Kidney epithelial cell (primary cell): ENCODE measurements at regions not wholly inside any gene's neighbourhood (a gene's known extent, or its start where the extent isn't known, plus 50 kb on each side); places are given as distances from the start of the nearest gene placed in this dataset.
"Not testable (repeated sequence)": the region's sequence is repeated elsewhere in the genome, so short reads cannot be mapped to it uniquely, and the experiment has no call there.

Experiments
- DNase-seq: peaks from one replicate; pipeline ENCODE4 v3.0.0-alpha.2; 2010; ENCODE audit warnings: low read depth
- H3K27me3 ChIP-seq: 2 replicates; pipeline ENCODE4 v1.6.0; 2011; ENCODE audit warnings: low read length; ENCODE audit not compliant: control insufficient read depth, insufficient read depth
- H3K36me3 ChIP-seq: 2 replicates; pipeline ENCODE4 v1.5.1; 2011; ENCODE audit warnings: low read length; ENCODE audit not compliant: control insufficient read depth, insufficient read depth
- H3K4me3 ChIP-seq: 2 replicates; pipeline ENCODE4 v1.5.1; 2011; ENCODE audit warnings: low read depth, mild to moderate bottlenecking, control low read depth, low read length
- TF ChIP-seq, protein P1 (sequence below): IDR thresholded peaks from 2 replicates; pipeline ENCODE4 v1.5.1; 2011; ENCODE audit warnings: mild to moderate bottlenecking, moderate library complexity, low read length, control low read depth, inconsistent platforms; ENCODE audit not compliant: insufficient read depth, poor library complexity, severe bottlenecking

DNA sequence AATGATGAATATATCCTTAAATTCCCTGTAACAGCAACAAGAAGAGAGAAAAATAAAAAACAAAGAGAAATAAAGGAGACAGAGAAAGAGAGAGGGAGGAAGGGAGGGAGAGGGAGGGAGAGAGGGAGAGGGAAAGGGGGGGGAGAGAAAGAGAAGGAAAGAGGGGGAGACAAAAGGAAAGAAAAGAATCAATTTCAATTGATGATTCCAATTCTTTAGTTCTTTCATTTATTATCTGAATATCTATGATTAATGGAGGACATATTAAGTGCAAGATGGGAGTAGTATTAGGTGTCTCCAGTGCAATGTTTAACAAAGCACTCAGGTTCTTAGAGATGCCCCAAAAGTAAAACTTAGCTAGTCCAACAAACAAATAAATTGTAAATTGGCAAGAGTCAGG, 97.2 kb upstream of the DPP10 start:
- TF ChIP-seq, protein P1, sequence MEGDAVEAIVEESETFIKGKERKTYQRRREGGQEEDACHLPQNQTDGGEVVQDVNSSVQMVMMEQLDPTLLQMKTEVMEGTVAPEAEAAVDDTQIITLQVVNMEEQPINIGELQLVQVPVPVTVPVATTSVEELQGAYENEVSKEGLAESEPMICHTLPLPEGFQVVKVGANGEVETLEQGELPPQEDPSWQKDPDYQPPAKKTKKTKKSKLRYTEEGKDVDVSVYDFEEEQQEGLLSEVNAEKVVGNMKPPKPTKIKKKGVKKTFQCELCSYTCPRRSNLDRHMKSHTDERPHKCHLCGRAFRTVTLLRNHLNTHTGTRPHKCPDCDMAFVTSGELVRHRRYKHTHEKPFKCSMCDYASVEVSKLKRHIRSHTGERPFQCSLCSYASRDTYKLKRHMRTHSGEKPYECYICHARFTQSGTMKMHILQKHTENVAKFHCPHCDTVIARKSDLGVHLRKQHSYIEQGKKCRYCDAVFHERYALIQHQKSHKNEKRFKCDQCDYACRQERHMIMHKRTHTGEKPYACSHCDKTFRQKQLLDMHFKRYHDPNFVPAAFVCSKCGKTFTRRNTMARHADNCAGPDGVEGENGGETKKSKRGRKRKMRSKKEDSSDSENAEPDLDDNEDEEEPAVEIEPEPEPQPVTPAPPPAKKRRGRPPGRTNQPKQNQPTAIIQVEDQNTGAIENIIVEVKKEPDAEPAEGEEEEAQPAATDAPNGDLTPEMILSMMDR, result no peak
- Histone ChIP-seq H3K27me3 (no peaks in the 10 kb centered on the region), H3K4me3 (no peak overlapping the region), H3K36me3 (no peaks in the 10 kb centered on the region)
- no peak for DNase-seq

DNA sequence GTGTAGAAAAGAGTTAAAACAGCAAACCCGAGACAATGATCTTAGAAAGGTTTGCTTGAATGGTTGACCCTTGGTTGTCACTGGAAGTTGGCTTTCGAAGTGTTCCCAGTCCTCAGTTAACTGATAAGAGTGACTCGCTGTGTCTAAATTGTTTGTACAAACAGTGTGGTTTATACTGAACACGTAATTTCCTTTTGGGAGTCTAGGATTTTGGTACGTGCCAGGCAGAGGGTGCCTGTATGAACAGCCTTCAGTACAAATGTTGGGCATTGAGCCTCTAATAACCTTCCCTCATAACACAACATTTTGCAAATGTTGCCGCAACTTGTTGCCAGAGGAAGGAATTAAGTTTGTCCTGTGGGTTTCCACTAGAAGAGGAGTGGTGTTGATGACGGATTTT, 95.8 kb upstream of the DPP10 start:
- no peak for DNase-seq
- H3K27me3 ChIP-seq, result no peaks in the 10 kb centered on the region
- no peak overlapping the region for H3K4me3 ChIP-seq

DNA sequence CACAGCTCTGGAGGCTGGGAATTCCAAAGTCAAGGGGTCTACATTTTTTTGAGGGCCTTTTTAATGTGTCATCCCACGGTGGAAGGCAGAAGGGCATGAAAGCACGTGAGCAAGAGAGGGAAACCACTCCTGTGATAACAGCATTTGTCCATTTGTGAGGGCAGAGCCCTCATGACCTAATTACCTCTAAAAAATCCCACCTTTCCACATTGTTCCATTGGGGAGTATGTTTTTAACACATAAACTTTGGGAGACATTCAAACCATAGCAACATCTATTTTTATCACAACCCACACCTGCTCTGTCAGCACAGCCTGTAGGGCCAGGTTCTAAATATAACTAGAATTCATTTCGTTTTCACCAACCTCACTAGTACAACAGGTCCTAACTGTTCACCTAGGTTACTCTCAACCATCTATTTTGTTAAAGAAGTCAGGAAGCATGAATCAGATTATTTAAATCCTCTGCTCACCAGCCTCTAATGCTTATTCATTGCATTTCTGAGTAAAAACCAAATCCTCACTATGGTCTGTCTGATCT, 92.2 kb upstream of the DPP10 start:
- no peaks in the 10 kb centered on the region for H3K27me3 ChIP-seq
- DNase-seq, result no peak
- TF ChIP-seq, protein P1, result no peak
- H3K36me3 ChIP-seq, result no peaks in the 10 kb centered on the region
- H3K4me3 ChIP-seq, result no peak overlapping the region

More for the DNA sequence above, 95.8 kb upstream of the DPP10 start:
- TF ChIP-seq, protein P1, result no peak
- no peaks in the 10 kb centered on the region for H3K36me3 ChIP-seq

DNA sequence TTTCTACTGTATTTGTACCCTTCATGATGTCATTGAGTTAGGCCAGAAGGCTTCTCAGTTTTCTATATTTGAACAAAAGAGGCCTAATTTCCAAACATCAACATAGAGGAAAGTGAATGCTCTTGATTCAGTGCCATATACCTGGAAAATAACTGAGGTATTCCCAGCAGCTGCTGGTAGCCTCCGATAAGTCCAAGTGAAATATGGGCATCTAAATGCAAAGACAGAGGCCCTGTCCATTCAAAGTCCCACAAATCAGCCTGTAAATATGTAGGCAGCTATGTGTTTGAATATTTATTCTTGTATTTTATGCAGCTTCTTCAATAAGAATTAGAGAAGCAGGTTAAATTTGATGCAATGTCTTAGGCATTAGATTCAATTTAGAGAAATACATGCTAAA, 89.5 kb upstream of the DPP10 start:
- Histone ChIP-seq H3K36me3 (no peaks in the 10 kb centered on the region), H3K27me3 (no peaks in the 10 kb centered on the region), H3K4me3 (no peak overlapping the region)
- no peak for DNase-seq
- TF ChIP-seq, protein P1, result no peak

DNA sequence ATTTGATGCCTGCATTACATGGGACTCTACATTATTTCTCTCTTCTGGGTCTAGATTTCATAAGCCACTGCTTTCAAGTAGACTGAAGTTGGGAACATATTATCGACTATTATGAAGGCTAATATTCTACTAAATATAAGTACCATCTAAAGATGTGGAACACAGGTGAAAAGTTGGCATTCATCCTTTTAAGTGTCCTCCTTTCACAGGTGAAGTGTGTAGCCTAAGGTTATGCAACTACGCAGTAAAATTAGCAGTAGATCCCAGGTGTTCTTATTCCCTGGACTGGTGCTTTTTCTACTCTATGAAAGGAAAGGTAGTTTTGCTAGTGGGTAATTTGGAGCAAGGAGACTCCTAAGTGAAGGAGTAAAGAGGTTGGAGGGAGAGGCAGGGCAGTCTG, 88.2 kb upstream of the DPP10 start:
- TF ChIP-seq, protein P1, result no peak
- no peak for DNase-seq
- no peak overlapping the region for H3K4me3 ChIP-seq
- no peaks in the 10 kb centered on the region for H3K36me3 ChIP-seq
- H3K27me3 ChIP-seq, result no peaks in the 10 kb centered on the region

DNA sequence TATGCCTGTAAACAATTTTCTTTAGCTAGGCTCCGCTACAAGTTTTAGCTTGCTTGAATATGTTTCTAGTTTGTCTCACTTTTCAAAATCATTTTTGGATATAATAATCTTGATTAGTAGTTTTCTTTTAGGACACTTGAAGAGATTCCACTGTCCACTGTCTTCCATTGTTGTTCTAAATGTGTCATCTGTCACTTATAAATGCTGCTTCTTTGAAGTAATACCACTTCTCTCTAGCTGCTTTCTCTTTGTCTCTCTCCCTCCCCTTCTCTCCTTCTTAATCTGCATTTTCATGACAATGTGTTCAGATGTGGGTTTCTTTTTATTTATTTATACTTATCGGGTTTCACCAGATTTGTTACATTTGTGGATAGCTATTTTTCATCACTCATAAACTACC, 73.7 kb upstream of the DPP10 start:
- DNase-seq, result no peak
- Histone ChIP-seq H3K4me3 (no peak overlapping the region), H3K27me3 (no peaks in the 10 kb centered on the region), H3K36me3 (no peaks in the 10 kb centered on the region)
- TF ChIP-seq, protein P1, result no peak

DNA sequence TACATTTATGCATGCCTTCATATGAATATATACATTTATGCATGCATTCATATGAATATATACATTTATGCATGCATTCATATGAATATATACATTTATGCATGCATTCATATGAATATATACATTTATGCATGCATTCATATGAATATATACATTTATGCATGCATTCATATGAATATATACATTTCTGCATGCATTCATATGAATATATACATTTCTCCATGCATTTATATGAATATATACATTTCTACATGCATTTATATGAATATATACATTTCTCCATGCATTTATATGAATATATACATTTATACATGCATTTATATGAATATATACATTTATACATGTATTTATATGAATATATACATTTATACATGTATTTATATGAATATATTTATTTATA, 70.7 kb upstream of the DPP10 start:
- not testable (repeated sequence) for H3K4me3 ChIP-seq, H3K36me3 ChIP-seq, DNase-seq, H3K27me3 ChIP-seq
